ENCODE measurements at regions not wholly inside any gene's neighbourhood (a gene's known extent, or its start where the extent isn't known, plus 50 kb on each side); places are given as distances from the start of the nearest gene placed in this dataset.

GRCh38 chr5:84565866-84566265 lies 181.2 kb upstream of the EDIL3 start (continued):
- TF ChIP-seq YY1 (IDR thresholded peaks at IDR 0.05) (no peak), SP1 (IDR thresholded peaks at IDR 0.05) (no peak), NR2F2 (IDR thresholded peaks at IDR 0.05) (no peak)

GRCh38 chr5:84564321-84565075 lies 179.8 kb upstream of the EDIL3 start:
- Histone ChIP-seq H3K4me3 (ENCODE audit: low read depth in 1 of 3, low read length in 3 of 3) (no peak overlapping the region), H3K9ac (ENCODE audit: low read depth in 1 of 2, low read length in 2 of 2) (no peak overlapping the region), H3K4me1 (ENCODE audit: control insufficient read depth in 4 of 4, insufficient read depth in 4 of 4, low read length in 3 of 4) (no peaks in the 10 kb centered on the region), H3K27me3 (ENCODE audit: control insufficient read depth in 4 of 4, insufficient read depth in 4 of 4, low read length in 3 of 4) (no peaks in the 10 kb centered on the region), H3K27ac (ENCODE audit: low read depth in 1 of 2, low read length in 2 of 2) (no peak overlapping the region), H3K9me3 (ENCODE audit: control insufficient read depth in 4 of 4, low read length in 3 of 4) (peaks cover 0 to 3% (median 0%) of the 10 kb centered on the region in 4 donors), H3K36me3 (ENCODE audit: control insufficient read depth in 4 of 4, insufficient read depth in 3 of 4, low read depth in 1 of 4, low read length in 3 of 4) (no peaks in the 10 kb centered on the region)
- TF ChIP-seq GABPA (IDR thresholded peaks at IDR 0.05 in 1 of 2, conservative IDR thresholded peaks at IDR 0.05 in 1 of 2) (no peak), NR2F2 (IDR thresholded peaks at IDR 0.05) (no peak), REST (IDR thresholded peaks at IDR 0.05) (no peak), HNF4G (IDR thresholded peaks at IDR 0.05) (no peak), EGR1 (IDR thresholded peaks at IDR 0.05; ENCODE audit: low read depth in 2 of 2) (no peak), FOXA2 (IDR thresholded peaks at IDR 0.05) (no peak), JUND (IDR thresholded peaks at IDR 0.05) (no peak), SP1 (IDR thresholded peaks at IDR 0.05) (no peak), FOXA1 (IDR thresholded peaks at IDR 0.05) (no peak), HNF4A (conservative IDR thresholded peaks at IDR 0.05) (no peak), CTCF (IDR thresholded peaks at IDR 0.05; ENCODE audit: low read depth, low read length, missing input control) (no peak), RAD21 (IDR thresholded peaks at IDR 0.05) (no peak), ZBTB33 (IDR thresholded peaks at IDR 0.05) (no peak), ATF3 (IDR thresholded peaks at IDR 0.05) (no peak), MAX (IDR thresholded peaks at IDR 0.05) (no peak)
- no peak for DNase-seq (ENCODE audit: low spot score)
- 56% methylated on average over 3 of the region's 3 CpGs for WGBS

Measured in liver (tissue), 8 donors.